GM23338 (cell line): ENCODE measurements at regions not wholly inside any gene's neighbourhood (a gene's known extent, or its start where the extent isn't known, plus 50 kb on each side); places are given as distances from the start of the nearest gene placed in this dataset.

Source experiments
- ATAC-seq: fragments of 200-7000 bp; cut with Tn5 transposase; 3 replicates; pipeline ENCODE4 v1.9.1; 2020
- DNase-seq: peaks from one replicate; pipeline ENCODE4 v3.0.0-alpha.2; 2015; ENCODE audit warnings: low spot score
- H2AFZ ChIP-seq: fragments of 200-600 bp; sonication (generic); 2 replicates; pipeline ENCODE4 v1.8.0; 2016; ENCODE audit warnings: antibody characterized with exemption, mild to moderate bottlenecking, moderate library complexity
- H3F3A ChIP-seq: fragments of 200-600 bp; sonication (generic); replicated peaks from 2 replicates; pipeline ENCODE4 v1.8.0; 2017; ENCODE audit warnings: antibody characterized with exemption, mixed run types, low read depth
- H3K27ac ChIP-seq: fragments of 200-600 bp; sonication (generic); 2 replicates; pipeline ENCODE4 v1.6.1; 2016; ENCODE audit warnings: low read depth
- H3K27me3 ChIP-seq: fragments of 200-600 bp; sonication (generic); 2 replicates; pipeline ENCODE4 v1.8.0; 2016; ENCODE audit warnings: mild to moderate bottlenecking, mixed run types, moderate library complexity; ENCODE audit not compliant: insufficient read depth
- H3K36me3 ChIP-seq: fragments of 200-600 bp; sonication (generic); 2 replicates; pipeline ENCODE4 v1.8.0; 2016; ENCODE audit warnings: mild to moderate bottlenecking; ENCODE audit not compliant: insufficient read depth
- H3K4me1 ChIP-seq: fragments of 200-600 bp; sonication (generic); 2 replicates; pipeline ENCODE4 v1.8.0; 2016; ENCODE audit warnings: mild to moderate bottlenecking, moderate library complexity; ENCODE audit not compliant: insufficient read depth
- H3K4me2 ChIP-seq: fragments of 200-600 bp; sonication (generic); 2 replicates; pipeline ENCODE4 v1.7.1; 2017; ENCODE audit warnings: mixed run types
- H3K4me3 ChIP-seq: fragments of 200-600 bp; sonication (generic); 2 replicates; pipeline ENCODE4 v1.6.1; 2016; ENCODE audit warnings: mixed run types
- H3K79me2 ChIP-seq: fragments of 200-600 bp; sonication (generic); replicated peaks from 2 replicates; pipeline ENCODE4 v1.8.0; 2017; ENCODE audit warnings: mild to moderate bottlenecking; ENCODE audit not compliant: insufficient read depth
- H3K9me2 ChIP-seq: fragments of 200-600 bp; sonication (generic); 2 replicates; pipeline ENCODE4 v1.8.0; 2017; ENCODE audit not compliant: insufficient read depth
- H4K20me1 ChIP-seq: fragments of 200-600 bp; sonication (generic); replicated peaks from 2 replicates; pipeline ENCODE4 v1.8.0; 2017; ENCODE audit warnings: mild to moderate bottlenecking; ENCODE audit not compliant: insufficient read depth
- H3K27ac Mint-ChIP-seq: 2 replicates; pipeline ENCODE4 v1.8.0; 2020; ENCODE audit warnings: inconsistent platforms, mild to moderate bottlenecking, moderate library complexity, mixed read lengths
- H3K27me3 Mint-ChIP-seq: 3 replicates; pipeline ENCODE4 v1.8.0; 2022; ENCODE audit warnings: low read depth, mild to moderate bottlenecking, moderate library complexity, mixed read lengths, inconsistent platforms; ENCODE audit not compliant: insufficient read depth, poor library complexity
- H3K36me3 Mint-ChIP-seq: 3 replicates; pipeline ENCODE4 v1.8.0; 2021; ENCODE audit warnings: low read depth, mild to moderate bottlenecking, inconsistent platforms, moderate library complexity, mixed read lengths
- H3K4me1 Mint-ChIP-seq: 3 replicates; pipeline ENCODE4 v1.8.0; 2020; ENCODE audit warnings: mild to moderate bottlenecking, inconsistent platforms, mixed read lengths
- H3K4me3 Mint-ChIP-seq: 3 replicates; pipeline ENCODE4 v1.8.0; 2021; ENCODE audit warnings: moderate library complexity, mild to moderate bottlenecking, inconsistent platforms, mixed read lengths
- H3K9me3 Mint-ChIP-seq: 3 replicates; pipeline ENCODE4 v1.8.0; 2020; ENCODE audit warnings: moderate library complexity, mild to moderate bottlenecking, inconsistent platforms, mixed read lengths
- CREB1 ChIP-seq: fragments of 250-450 bp; sonication (Bioruptor Pico); IDR thresholded peaks from 2 replicates; pipeline ENCODE4 v1.5.0; 2020; ENCODE audit warnings: low read depth, mild to moderate bottlenecking, moderate library complexity
- EZH2 ChIP-seq: fragments of 200-600 bp; sonication (generic); IDR thresholded peaks from one replicate; pipeline ENCODE4 v1.8.0; 2017; ENCODE audit warnings: antibody characterized with exemption, mild to moderate bottlenecking, low read depth; ENCODE audit not compliant: unreplicated experiment
- TF ChIP-seq, protein P1 (sequence below): IDR thresholded peaks from one replicate; pipeline ENCODE4 v1.6.1; 2018; ENCODE audit warnings: antibody characterized with exemption; ENCODE audit not compliant: unreplicated experiment
- TF ChIP-seq, protein P2 (sequence below), 2 experiments: fragments of 200-600 bp in 1 of 2; sonication (generic) in 1 of 2; conservative IDR thresholded peaks; 2 replicates each; pipeline versions ENCODE4 v1.5.1 to v1.6.1; 2016 to 2017; ENCODE audit warnings: antibody characterized with exemption in 2 of 2, low read depth in 2 of 2, mild to moderate bottlenecking in 2 of 2, moderate library complexity in 1 of 2
- TF ChIP-seq, protein P3 (sequence below): fragments of 250-450 bp; sonication (Bioruptor Pico); IDR thresholded peaks from 2 replicates; pipeline ENCODE4 v1.5.0; 2020; ENCODE audit warnings: mild to moderate bottlenecking, moderate library complexity

DNA sequence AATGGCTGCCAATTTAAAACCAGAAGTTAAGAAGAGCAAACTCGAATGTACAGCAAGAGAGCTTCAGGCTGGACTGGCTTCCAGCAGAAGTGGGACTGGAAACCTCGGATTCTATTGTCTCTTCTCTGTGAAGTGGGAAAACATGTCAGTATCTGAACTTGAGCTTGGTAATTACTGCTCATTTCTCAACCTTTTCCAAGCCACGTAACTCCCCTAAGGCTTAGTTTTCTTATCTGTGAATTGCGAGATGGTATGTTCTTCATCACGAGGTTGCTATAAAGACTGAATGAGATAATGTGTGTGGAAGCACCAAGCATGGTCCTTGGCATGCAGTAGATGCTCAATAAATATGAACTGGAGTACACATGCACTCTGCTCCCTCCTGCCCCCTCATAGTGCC is 259.4 kb upstream of the SPRED2 start:
- DNase-seq (no peak), ATAC-seq (no peak)
- Histone ChIP-seq H3K4me3 (no peak overlapping the region), H3K4me1 (no peaks in the 10 kb centered on the region), H4K20me1 (no peaks in the 10 kb centered on the region), H3K36me3 (no peaks in the 10 kb centered on the region), H3K79me2 (no peaks in the 10 kb centered on the region), H3F3A (no peaks in the 10 kb centered on the region), H3K27me3 (no peaks in the 10 kb centered on the region), H3K9me2 (peaks cover 3% of the 10 kb centered on the region; the same call in 1 of the 2 replicates), H3K4me2 (no peak overlapping the region), H2AFZ (no peak overlapping the region), H3K27ac (no peak overlapping the region)
- H3K4me3 Mint-ChIP-seq: no peak overlapping the region
- no peaks in the 10 kb centered on the region for H3K27me3 Mint-ChIP-seq
- TF ChIP-seq, protein P1, sequence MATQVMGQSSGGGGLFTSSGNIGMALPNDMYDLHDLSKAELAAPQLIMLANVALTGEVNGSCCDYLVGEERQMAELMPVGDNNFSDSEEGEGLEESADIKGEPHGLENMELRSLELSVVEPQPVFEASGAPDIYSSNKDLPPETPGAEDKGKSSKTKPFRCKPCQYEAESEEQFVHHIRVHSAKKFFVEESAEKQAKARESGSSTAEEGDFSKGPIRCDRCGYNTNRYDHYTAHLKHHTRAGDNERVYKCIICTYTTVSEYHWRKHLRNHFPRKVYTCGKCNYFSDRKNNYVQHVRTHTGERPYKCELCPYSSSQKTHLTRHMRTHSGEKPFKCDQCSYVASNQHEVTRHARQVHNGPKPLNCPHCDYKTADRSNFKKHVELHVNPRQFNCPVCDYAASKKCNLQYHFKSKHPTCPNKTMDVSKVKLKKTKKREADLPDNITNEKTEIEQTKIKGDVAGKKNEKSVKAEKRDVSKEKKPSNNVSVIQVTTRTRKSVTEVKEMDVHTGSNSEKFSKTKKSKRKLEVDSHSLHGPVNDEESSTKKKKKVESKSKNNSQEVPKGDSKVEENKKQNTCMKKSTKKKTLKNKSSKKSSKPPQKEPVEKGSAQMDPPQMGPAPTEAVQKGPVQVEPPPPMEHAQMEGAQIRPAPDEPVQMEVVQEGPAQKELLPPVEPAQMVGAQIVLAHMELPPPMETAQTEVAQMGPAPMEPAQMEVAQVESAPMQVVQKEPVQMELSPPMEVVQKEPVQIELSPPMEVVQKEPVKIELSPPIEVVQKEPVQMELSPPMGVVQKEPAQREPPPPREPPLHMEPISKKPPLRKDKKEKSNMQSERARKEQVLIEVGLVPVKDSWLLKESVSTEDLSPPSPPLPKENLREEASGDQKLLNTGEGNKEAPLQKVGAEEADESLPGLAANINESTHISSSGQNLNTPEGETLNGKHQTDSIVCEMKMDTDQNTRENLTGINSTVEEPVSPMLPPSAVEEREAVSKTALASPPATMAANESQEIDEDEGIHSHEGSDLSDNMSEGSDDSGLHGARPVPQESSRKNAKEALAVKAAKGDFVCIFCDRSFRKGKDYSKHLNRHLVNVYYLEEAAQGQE: no peak
- no peak for TF ChIP-seq EZH2
- TF ChIP-seq, protein P2, sequence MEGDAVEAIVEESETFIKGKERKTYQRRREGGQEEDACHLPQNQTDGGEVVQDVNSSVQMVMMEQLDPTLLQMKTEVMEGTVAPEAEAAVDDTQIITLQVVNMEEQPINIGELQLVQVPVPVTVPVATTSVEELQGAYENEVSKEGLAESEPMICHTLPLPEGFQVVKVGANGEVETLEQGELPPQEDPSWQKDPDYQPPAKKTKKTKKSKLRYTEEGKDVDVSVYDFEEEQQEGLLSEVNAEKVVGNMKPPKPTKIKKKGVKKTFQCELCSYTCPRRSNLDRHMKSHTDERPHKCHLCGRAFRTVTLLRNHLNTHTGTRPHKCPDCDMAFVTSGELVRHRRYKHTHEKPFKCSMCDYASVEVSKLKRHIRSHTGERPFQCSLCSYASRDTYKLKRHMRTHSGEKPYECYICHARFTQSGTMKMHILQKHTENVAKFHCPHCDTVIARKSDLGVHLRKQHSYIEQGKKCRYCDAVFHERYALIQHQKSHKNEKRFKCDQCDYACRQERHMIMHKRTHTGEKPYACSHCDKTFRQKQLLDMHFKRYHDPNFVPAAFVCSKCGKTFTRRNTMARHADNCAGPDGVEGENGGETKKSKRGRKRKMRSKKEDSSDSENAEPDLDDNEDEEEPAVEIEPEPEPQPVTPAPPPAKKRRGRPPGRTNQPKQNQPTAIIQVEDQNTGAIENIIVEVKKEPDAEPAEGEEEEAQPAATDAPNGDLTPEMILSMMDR (conservative IDR thresholded peaks at IDR 0.05; ENCODE audit: low read depth in 2 of 2): no peak
- TF ChIP-seq, protein P3, sequence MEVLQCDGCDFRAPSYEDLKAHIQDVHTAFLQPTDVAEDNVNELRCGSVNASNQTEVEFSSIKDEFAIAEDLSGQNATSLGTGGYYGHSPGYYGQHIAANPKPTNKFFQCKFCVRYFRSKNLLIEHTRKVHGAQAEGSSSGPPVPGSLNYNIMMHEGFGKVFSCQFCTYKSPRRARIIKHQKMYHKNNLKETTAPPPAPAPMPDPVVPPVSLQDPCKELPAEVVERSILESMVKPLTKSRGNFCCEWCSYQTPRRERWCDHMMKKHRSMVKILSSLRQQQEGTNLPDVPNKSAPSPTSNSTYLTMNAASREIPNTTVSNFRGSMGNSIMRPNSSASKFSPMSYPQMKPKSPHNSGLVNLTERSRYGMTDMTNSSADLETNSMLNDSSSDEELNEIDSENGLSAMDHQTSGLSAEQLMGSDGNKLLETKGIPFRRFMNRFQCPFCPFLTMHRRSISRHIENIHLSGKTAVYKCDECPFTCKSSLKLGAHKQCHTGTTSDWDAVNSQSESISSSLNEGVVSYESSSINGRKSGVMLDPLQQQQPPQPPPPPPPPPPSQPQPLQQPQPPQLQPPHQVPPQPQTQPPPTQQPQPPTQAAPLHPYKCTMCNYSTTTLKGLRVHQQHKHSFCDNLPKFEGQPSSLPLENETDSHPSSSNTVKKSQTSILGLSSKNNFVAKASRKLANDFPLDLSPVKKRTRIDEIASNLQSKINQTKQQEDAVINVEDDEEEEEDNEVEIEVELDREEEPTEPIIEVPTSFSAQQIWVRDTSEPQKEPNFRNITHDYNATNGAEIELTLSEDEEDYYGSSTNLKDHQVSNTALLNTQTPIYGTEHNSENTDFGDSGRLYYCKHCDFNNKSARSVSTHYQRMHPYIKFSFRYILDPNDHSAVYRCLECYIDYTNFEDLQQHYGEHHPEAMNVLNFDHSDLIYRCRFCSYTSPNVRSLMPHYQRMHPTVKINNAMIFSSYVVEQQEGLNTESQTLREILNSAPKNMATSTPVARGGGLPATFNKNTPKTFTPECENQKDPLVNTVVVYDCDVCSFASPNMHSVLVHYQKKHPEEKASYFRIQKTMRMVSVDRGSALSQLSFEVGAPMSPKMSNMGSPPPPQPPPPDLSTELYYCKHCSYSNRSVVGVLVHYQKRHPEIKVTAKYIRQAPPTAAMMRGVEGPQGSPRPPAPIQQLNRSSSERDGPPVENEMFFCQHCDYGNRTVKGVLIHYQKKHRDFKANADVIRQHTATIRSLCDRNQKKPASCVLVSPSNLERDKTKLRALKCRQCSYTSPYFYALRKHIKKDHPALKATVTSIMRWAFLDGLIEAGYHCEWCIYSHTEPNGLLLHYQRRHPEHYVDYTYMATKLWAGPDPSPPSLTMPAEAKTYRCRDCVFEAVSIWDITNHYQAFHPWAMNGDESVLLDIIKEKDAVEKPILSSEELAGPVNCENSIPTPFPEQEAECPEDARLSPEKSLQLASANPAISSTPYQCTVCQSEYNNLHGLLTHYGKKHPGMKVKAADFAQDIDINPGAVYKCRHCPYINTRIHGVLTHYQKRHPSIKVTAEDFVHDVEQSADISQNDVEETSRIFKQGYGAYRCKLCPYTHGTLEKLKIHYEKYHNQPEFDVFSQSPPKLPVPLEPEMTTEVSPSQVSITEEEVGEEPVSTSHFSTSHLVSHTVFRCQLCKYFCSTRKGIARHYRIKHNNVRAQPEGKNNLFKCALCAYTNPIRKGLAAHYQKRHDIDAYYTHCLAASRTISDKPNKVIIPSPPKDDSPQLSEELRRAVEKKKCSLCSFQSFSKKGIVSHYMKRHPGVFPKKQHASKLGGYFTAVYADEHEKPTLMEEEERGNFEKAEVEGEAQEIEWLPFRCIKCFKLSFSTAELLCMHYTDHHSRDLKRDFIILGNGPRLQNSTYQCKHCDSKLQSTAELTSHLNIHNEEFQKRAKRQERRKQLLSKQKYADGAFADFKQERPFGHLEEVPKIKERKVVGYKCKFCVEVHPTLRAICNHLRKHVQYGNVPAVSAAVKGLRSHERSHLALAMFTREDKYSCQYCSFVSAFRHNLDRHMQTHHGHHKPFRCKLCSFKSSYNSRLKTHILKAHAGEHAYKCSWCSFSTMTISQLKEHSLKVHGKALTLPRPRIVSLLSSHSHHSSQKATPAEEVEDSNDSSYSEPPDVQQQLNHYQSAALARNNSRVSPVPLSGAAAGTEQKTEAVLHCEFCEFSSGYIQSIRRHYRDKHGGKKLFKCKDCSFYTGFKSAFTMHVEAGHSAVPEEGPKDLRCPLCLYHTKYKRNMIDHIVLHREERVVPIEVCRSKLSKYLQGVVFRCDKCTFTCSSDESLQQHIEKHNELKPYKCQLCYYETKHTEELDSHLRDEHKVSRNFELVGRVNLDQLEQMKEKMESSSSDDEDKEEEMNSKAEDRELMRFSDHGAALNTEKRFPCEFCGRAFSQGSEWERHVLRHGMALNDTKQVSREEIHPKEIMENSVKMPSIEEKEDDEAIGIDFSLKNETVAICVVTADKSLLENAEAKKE (CRISPR knock-in tag): no peak
- TF ChIP-seq CREB1 (CRISPR knock-in tag): no peak
- peaks cover 3% of the 10 kb centered on the region; the same call in 1 of the 3 replicates for H3K4me1 Mint-ChIP-seq
- no peaks in the 10 kb centered on the region for H3K9me3 Mint-ChIP-seq
- no peaks in the 10 kb centered on the region for H3K36me3 Mint-ChIP-seq
- H3K27ac Mint-ChIP-seq: no peak overlapping the region
